SK-N-SH treated with all-trans-retinoic acid at 6 μM for 48 hours (cell line): ENCODE measurements at regions not wholly inside any gene's neighbourhood (a gene's known extent, or its start where the extent isn't known, plus 50 kb on each side); places are given as distances from the start of the nearest gene placed in this dataset.

Experiments
- BACH2 ChIP-seq: fragments of 250-450 bp; sonication (Bioruptor Pico); IDR thresholded peaks from 2 replicates; pipeline ENCODE4 v1.9.0; 2021; ENCODE audit warnings: mild to moderate bottlenecking, borderline replicate concordance
- CREB5 ChIP-seq: fragments of 250-450 bp; sonication (Bioruptor Pico); IDR thresholded peaks from 2 replicates; pipeline ENCODE4 v1.5.1; 2020; ENCODE audit warnings: low read depth, mild to moderate bottlenecking, moderate library complexity
- ESRRG ChIP-seq: fragments of 250-450 bp; sonication (Bioruptor Pico); IDR thresholded peaks from 2 replicates; pipeline ENCODE4 v1.6.1; 2021; ENCODE audit warnings: mild to moderate bottlenecking
- OSR1 ChIP-seq: fragments of 250-450 bp; sonication (Bioruptor Pico); IDR thresholded peaks from 2 replicates; pipeline ENCODE4 v1.8.0; 2022; ENCODE audit warnings: moderate library complexity, mild to moderate bottlenecking, inconsistent platforms
- PATZ1 ChIP-seq: fragments of 250-450 bp; sonication (Bioruptor Pico); IDR thresholded peaks from 2 replicates; pipeline ENCODE4 v1.8.0; 2020; ENCODE audit warnings: mild to moderate bottlenecking, moderate library complexity, borderline replicate concordance
- POU6F1 ChIP-seq: fragments of 250-450 bp; sonication (Bioruptor Pico); IDR thresholded peaks from 2 replicates; pipeline ENCODE4 v1.8.0; 2021; ENCODE audit warnings: low read depth, mild to moderate bottlenecking, moderate library complexity, borderline replicate concordance
- PPARA ChIP-seq: fragments of 250-450 bp; sonication (Bioruptor Pico); IDR thresholded peaks from 2 replicates; pipeline ENCODE4 v1.5.0; 2020; ENCODE audit warnings: mild to moderate bottlenecking, borderline replicate concordance
- TSHZ2 ChIP-seq: fragments of 250-450 bp; sonication (Bioruptor Pico); IDR thresholded peaks from 2 replicates; pipeline ENCODE4 v1.5.0; 2020; ENCODE audit warnings: mild to moderate bottlenecking, moderate library complexity
- ZC3H10 ChIP-seq: fragments of 250-450 bp; sonication (Bioruptor Pico); IDR thresholded peaks from 2 replicates; pipeline ENCODE4 v1.5.1; 2021; ENCODE audit warnings: mild to moderate bottlenecking, moderate library complexity
- ZFP3 ChIP-seq: fragments of 250-450 bp; sonication (Bioruptor Pico); IDR thresholded peaks from 2 replicates; pipeline ENCODE4 v1.5.0; 2020; ENCODE audit warnings: mild to moderate bottlenecking, moderate library complexity
- ZNF565 ChIP-seq: fragments of 450-650 bp; formaldehyde crosslinking; conservative IDR thresholded peaks from 2 replicates; pipeline ENCODE4 v1.5.0; 2020; ENCODE audit warnings: low read depth, mild to moderate bottlenecking, moderate library complexity

GRCh38 chr17:13840254-13840653, 229.1 kb upstream of the COX10 start:
- no peak for TF ChIP-seq ZNF565 (CRISPR knock-in tag)
- no peak for TF ChIP-seq PATZ1 (CRISPR knock-in tag)
- no peak for TF ChIP-seq PPARA
- no peak for TF ChIP-seq BACH2
- no peak for TF ChIP-seq CREB5 (CRISPR knock-in tag)
- no peak for TF ChIP-seq OSR1 (CRISPR knock-in tag)
- no peak for TF ChIP-seq TSHZ2 (CRISPR knock-in tag)
- TF ChIP-seq ESRRG (CRISPR knock-in tag), result no peak
- TF ChIP-seq POU6F1 (CRISPR knock-in tag), result no peak
- no peak for TF ChIP-seq ZC3H10
- no peak for TF ChIP-seq ZFP3 (CRISPR knock-in tag)
